ENCODE measurements at regions not wholly inside any gene's neighbourhood (a gene's known extent, or its start where the extent isn't known, plus 50 kb on each side); places are given as distances from the start of the nearest gene placed in this dataset.
A peak's percentile ranks its signal among the peaks of the same experiment; 100 is the strongest.

DNA sequence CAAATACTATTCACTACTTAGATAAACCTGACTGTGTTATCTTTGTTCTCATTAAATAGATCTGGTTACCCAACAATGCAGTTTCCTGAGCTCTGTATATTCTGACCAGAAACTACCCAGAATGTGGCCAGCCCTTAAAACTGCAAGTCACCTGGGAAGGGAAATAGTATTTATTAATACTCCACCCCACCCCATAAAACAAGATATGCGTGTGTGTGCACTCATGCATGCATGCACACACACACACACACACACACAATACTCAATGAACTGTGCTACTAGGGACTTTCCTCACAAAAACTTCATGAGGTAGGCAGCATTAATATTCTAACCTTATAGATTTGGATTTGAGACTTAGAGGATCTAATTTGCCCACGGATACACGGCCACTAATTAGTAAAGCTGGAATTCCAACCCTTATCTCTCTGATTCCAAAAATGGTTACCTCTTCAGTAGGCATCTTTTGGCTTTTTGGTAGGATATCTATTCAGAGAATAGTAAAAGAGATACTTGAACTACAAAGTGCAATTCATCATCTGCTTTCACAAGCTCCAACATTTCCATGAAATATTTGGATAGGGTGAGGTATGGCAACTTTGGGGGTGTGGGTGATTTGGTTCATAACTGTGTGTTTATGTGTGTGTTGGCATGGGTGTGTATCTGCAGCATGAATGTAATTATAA lies 197.0 kb upstream of the CFAP20DC start:
- CTCF ChIA-PET, result no interaction called here
- POLR2A ChIA-PET, result no interaction called here
- no peak for DNase-seq (ENCODE audit: extremely low spot score)
- TF ChIP-seq TARDBP (IDR thresholded peaks at IDR 0.05) (no peak), NFRKB (IDR thresholded peaks at IDR 0.05) (no peak), BHLHE40 (IDR thresholded peaks at IDR 0.05; ENCODE audit: borderline replicate concordance) (no peak), ELF4 (IDR thresholded peaks at IDR 0.05) (no peak)
- TF ChIP-seq, protein P1, sequence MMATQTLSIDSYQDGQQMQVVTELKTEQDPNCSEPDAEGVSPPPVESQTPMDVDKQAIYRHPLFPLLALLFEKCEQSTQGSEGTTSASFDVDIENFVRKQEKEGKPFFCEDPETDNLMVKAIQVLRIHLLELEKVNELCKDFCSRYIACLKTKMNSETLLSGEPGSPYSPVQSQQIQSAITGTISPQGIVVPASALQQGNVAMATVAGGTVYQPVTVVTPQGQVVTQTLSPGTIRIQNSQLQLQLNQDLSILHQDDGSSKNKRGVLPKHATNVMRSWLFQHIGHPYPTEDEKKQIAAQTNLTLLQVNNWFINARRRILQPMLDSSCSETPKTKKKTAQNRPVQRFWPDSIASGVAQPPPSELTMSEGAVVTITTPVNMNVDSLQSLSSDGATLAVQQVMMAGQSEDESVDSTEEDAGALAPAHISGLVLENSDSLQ (IDR thresholded peaks at IDR 0.05), result no peak

DNA sequence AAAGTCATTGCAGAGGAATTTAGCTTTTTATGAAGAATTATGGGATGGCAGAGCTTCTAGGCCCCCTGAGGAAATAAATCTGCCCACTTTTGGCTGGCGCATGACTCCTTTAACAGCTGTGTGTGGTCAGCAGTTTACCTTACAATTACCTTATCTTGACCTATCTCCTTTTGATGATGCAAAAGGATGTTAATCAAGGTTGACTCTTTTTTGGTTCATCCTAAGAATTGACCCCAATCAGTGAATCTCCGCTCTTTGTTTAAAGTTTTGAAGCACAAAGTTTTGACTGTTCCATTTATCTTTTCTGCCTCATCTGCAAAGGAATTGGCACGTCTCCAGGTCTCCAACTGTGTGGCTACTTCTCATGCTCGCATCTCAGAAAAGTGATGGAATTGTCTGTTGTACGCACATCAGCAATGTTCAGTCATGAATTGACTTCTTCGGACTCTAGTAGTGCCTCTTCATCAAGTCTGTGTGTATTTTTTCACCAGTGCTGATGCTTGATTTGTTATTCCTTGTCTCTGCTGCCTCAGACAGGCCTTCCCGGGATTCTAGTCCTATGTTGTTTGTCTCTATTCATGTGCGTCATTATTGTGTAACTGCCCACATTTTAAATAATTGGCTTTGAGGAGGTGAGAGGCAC lies 196.2 kb upstream of the CFAP20DC start:
- ChIA-PET CTCF (no interaction called here), POLR2A (no interaction called here)
- TF ChIP-seq TARDBP (IDR thresholded peaks at IDR 0.05), result no peak
- no peak for TF ChIP-seq ELF4 (IDR thresholded peaks at IDR 0.05)
- TF ChIP-seq SUZ12 (IDR thresholded peaks at IDR 0.05), result no peak
- 0 out of 2 replicates have a peak, but pooled peaks have one; percentile 39 for TF ChIP-seq CTBP1 (IDR thresholded peaks at IDR 0.05; ENCODE audit: borderline replicate concordance)
- no peak for TF ChIP-seq ARNT (IDR thresholded peaks at IDR 0.05)
- TF ChIP-seq ZNF384 (IDR thresholded peaks at IDR 0.05), result no peak
- TF ChIP-seq LEF1 (IDR thresholded peaks at IDR 0.05; ENCODE audit: borderline replicate concordance), result no peak
- no peak for TF ChIP-seq FOXK2 (IDR thresholded peaks at IDR 0.05)
- TF ChIP-seq L3MBTL2 (conservative IDR thresholded peaks at IDR 0.05), result no peak
- no peak for TF ChIP-seq SP1 (IDR thresholded peaks at IDR 0.05)
- TF ChIP-seq BHLHE40 (IDR thresholded peaks at IDR 0.05; ENCODE audit: borderline replicate concordance), result no peak
- TF ChIP-seq NFRKB (IDR thresholded peaks at IDR 0.05), result no peak
- no peak for TF ChIP-seq FOXM1 (IDR thresholded peaks at IDR 0.05; ENCODE audit: borderline replicate concordance)
- TF ChIP-seq, protein P1 (IDR thresholded peaks at IDR 0.05), result peak; percentile 26; the same call in 1 of the 2 replicates

DNA sequence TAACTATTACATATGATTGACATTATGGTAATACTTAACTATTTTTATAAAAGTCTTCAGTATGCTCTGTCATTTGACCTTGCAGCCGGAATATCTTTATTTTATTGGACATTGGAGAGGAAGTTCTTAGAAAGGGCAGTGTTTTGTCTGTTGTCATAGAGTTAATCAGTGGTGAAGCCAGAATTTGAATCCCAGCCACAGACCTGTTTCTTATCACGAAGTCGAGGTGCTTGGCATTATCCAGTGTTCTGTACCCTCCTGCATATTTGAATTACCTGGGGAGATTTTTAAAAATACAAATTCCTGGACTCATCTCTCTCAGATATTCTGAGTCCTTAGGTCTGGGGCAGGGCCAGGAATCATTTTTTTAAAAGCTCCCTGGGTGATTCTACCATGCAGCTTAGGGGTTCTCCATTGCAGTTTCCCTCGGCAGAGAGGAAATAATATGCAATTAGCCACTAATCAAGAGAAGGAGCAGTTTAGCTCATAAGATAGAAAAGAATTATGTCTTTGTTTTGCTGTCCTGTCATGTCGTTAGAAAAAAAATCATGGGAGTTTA lies 195.6 kb upstream of the CFAP20DC start:
- no peak for DNase-seq (ENCODE audit: extremely low spot score)
- no peak for TF ChIP-seq TARDBP (IDR thresholded peaks at IDR 0.05)
- no peak for TF ChIP-seq FOXM1 (IDR thresholded peaks at IDR 0.05; ENCODE audit: borderline replicate concordance)
- no peak for TF ChIP-seq ARNT (IDR thresholded peaks at IDR 0.05)
- TF ChIP-seq LEF1 (IDR thresholded peaks at IDR 0.05; ENCODE audit: borderline replicate concordance), result no peak
- TF ChIP-seq FOXA1 (IDR thresholded peaks at IDR 0.05), result no peak
- TF ChIP-seq ZNF384 (IDR thresholded peaks at IDR 0.05), result no peak
- no peak for TF ChIP-seq FOXK2 (IDR thresholded peaks at IDR 0.05)
- no peak for TF ChIP-seq NFRKB (IDR thresholded peaks at IDR 0.05)
- POLR2A ChIA-PET, result no interaction called here
- CTCF ChIA-PET, result no interaction called here

More for the DNA sequence above, 196.2 kb upstream of the CFAP20DC start:
- DNase-seq (ENCODE audit: extremely low spot score), result no peak

DNA sequence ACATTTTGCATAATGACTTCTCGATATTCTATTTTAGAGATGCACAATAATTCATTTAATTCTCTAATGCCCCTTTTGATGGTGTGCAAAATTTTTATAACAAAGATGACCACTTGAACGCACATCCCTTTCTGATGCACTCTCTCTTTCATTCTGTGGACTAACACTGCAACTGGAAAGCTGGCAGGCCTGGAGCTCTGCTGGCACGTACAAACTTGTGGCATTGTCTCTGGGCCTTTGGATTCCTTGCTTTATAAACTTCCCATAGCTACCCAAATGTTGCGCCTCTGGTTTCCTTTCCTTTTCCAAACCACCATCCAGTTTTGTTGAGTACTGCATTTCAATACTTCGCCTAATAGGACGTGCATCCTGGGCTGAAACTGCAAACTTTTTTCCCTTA lies 194.5 kb upstream of the CFAP20DC start:
- no peak for TF ChIP-seq FOXA1 (IDR thresholded peaks at IDR 0.05)
- TF ChIP-seq BHLHE40 (IDR thresholded peaks at IDR 0.05; ENCODE audit: borderline replicate concordance), result no peak
- TF ChIP-seq LEF1 (IDR thresholded peaks at IDR 0.05; ENCODE audit: borderline replicate concordance), result no peak
- TF ChIP-seq, protein P1 (IDR thresholded peaks at IDR 0.05), result no peak
- no peak for TF ChIP-seq ARNT (IDR thresholded peaks at IDR 0.05)
- no peak for TF ChIP-seq NFRKB (IDR thresholded peaks at IDR 0.05)
- no peak for TF ChIP-seq SP1 (IDR thresholded peaks at IDR 0.05)
- TF ChIP-seq HDGF (IDR thresholded peaks at IDR 0.05; ENCODE audit: borderline replicate concordance), result no peak
- TF ChIP-seq ELF4 (IDR thresholded peaks at IDR 0.05), result no peak
- TF ChIP-seq TARDBP (IDR thresholded peaks at IDR 0.05), result no peak
- TF ChIP-seq SUZ12 (IDR thresholded peaks at IDR 0.05), result no peak
- TF ChIP-seq L3MBTL2 (conservative IDR thresholded peaks at IDR 0.05), result no peak
- TF ChIP-seq FOXM1 (IDR thresholded peaks at IDR 0.05; ENCODE audit: borderline replicate concordance), result no peak
- no peak for TF ChIP-seq ZNF384 (IDR thresholded peaks at IDR 0.05)
- no peak for TF ChIP-seq FOXK2 (IDR thresholded peaks at IDR 0.05)
- no peak for TF ChIP-seq CTBP1 (IDR thresholded peaks at IDR 0.05; ENCODE audit: borderline replicate concordance)
- ChIA-PET CTCF (no interaction called here), POLR2A (no interaction called here)
- DNase-seq (ENCODE audit: extremely low spot score), result no peak

DNA sequence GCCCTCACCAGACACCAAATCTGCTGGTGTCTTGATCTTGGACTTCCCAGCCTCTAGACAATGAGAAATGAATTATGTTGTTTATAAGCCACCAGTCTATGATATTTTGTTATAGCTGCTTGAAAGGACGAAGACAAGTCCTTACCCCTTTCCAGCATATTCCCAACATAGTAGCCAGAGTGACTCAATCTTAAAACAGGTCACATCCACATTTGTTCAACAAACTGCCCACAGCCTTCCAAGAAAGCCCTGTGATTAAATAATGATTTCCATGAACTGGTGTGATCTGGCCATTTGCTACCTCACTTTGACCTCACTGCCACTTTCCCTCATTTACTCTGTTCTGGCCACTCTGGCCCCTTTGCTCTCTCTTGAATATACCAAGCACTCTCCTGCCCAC lies 193.7 kb upstream of the CFAP20DC start:
- TF ChIP-seq L3MBTL2 (conservative IDR thresholded peaks at IDR 0.05) (no peak), TARDBP (IDR thresholded peaks at IDR 0.05) (no peak), BHLHE40 (IDR thresholded peaks at IDR 0.05; ENCODE audit: borderline replicate concordance) (no peak), LEF1 (IDR thresholded peaks at IDR 0.05; ENCODE audit: borderline replicate concordance) (no peak), ARNT (IDR thresholded peaks at IDR 0.05) (no peak), SP1 (IDR thresholded peaks at IDR 0.05) (no peak), CTBP1 (IDR thresholded peaks at IDR 0.05; ENCODE audit: borderline replicate concordance) (no peak), FOXA1 (IDR thresholded peaks at IDR 0.05) (no peak), ELF4 (IDR thresholded peaks at IDR 0.05) (no peak), FOXM1 (IDR thresholded peaks at IDR 0.05; ENCODE audit: borderline replicate concordance) (no peak), ZNF384 (IDR thresholded peaks at IDR 0.05) (no peak), NFRKB (IDR thresholded peaks at IDR 0.05) (no peak), HDGF (IDR thresholded peaks at IDR 0.05; ENCODE audit: borderline replicate concordance) (no peak), FOXK2 (IDR thresholded peaks at IDR 0.05) (no peak), SUZ12 (IDR thresholded peaks at IDR 0.05) (no peak)
- TF ChIP-seq, protein P1 (IDR thresholded peaks at IDR 0.05), result no peak
- ChIA-PET POLR2A (no interaction called here), CTCF (no interaction called here)
- no peak for DNase-seq (ENCODE audit: extremely low spot score)
